HCT116 (cell line): ENCODE measurements at regions not wholly inside any gene's neighbourhood (a gene's known extent, or its start where the extent isn't known, plus 50 kb on each side); places are given as distances from the start of the nearest gene placed in this dataset.
"Not testable (repeated sequence)": the region's sequence is repeated elsewhere in the genome, so short reads cannot be mapped to it uniquely, and the experiment has no call there.

Source experiments
- ATAC-seq: fragments of 200-7000 bp; cut with Tn5 transposase; 2 replicates; pipeline ENCODE4 v1.9.1; 2020; ENCODE audit warnings: mild to moderate bottlenecking, moderate library complexity
- BruUV-seq: library from RNA; stranded (reverse); fragments of 400-500 nt; replicated peaks from 2 replicates; lab custom pipeline; 2021; lab: Mats Ljungman, UMichigan
- CTCF ChIA-PET: fragments of 300-600 bp; sonication (Branson Sonifier 250); formaldehyde crosslinking; loops from one replicate; lab custom pipeline; 2021; ENCODE audit warnings: antibody characterized with exemption; lab: Charles Lee
- POLR2A ChIA-PET: fragments of 300-600, 350-600 bp; sonication (Branson Sonifier 250); formaldehyde crosslinking; loops from one replicate; lab custom pipeline; 2021; ENCODE audit warnings: antibody characterized with exemption; lab: Charles Lee
- RAD21 ChIA-PET, 2 experiments: fragments of 300-600 bp; sonication (Branson Sonifier 250); formaldehyde crosslinking; loops; one replicate each; lab custom pipeline; 2023; ENCODE audit warnings: low total read pairs in 2 of 2; ENCODE audit not compliant: uncharacterized antibody in 2 of 2, unreplicated experiment in 2 of 2, low non-redundant PET in 1 of 2; lab: Charles Lee
- DNase-seq: peaks from one replicate; pipeline ENCODE4 v3.0.0-alpha.2; 2010; ENCODE audit warnings: low read depth, low spot score
- H2AFZ ChIP-seq: fragments of 200-600 bp; shearing (Covaris generic), sonication (generic); 2 replicates; pipeline ENCODE4 v1.6.1; 2017; ENCODE audit warnings: low read depth, mixed run types, mixed read lengths, antibody characterized with exemption, low read length; ENCODE audit not compliant: poor library complexity, severe bottlenecking
- H3K27ac ChIP-seq: 2 replicates; pipeline ENCODE4 v1.5.1; 2012; ENCODE audit warnings: low read depth, low read length
- H3K27me3 ChIP-seq: fragments of 200-600 bp; sonication (generic); 2 replicates; pipeline ENCODE4 v1.6.1; 2016; ENCODE audit warnings: mixed run types, low read length, mixed read lengths; ENCODE audit not compliant: insufficient read depth
- H3K36me3 ChIP-seq, 2 experiments: fragments of 200-500 bp in 1 of 2; fragments of 200-600 bp in 1 of 2; sonication (Bioruptor generic) in 1 of 2; sonication (generic) in 1 of 2; 2 replicates each; pipeline versions ENCODE4 v1.5.1 to v1.6.1; 2014 to 2016; ENCODE audit warnings: low read length in 2 of 2, inconsistent platforms in 1 of 2, mixed read lengths in 1 of 2, mixed run types in 1 of 2; ENCODE audit not compliant: insufficient read depth in 2 of 2, control insufficient read depth in 1 of 2
- H3K4me1 ChIP-seq, 2 experiments: fragments of 200-600 bp in 1 of 2; sonication (generic) in 1 of 2; 2 replicates each; pipeline versions ENCODE4 v1.5.1 to v1.6.1; 2012 to 2017; ENCODE audit warnings: low read length in 2 of 2, inconsistent platforms in 1 of 2, mild to moderate bottlenecking in 1 of 2, mixed read lengths in 1 of 2, mixed run types in 1 of 2, moderate library complexity in 1 of 2; ENCODE audit not compliant: insufficient read depth in 2 of 2, control insufficient read depth in 1 of 2
- H3K4me2 ChIP-seq: fragments of 200-600 bp; sonication (generic); 2 replicates; pipeline ENCODE4 v1.6.1; 2017; ENCODE audit warnings: mixed run types, low read length, mixed read lengths
- H3K4me3 ChIP-seq, 2 experiments: fragments of 200-600 bp in 1 of 2; sonication (generic) in 1 of 2; replicated peaks in 1 of 2; 2 replicates each; pipeline ENCODE4 v1.5.1; 2011 to 2016; ENCODE audit warnings: low read length in 2 of 2, control low read depth in 1 of 2, low read depth in 1 of 2, mild to moderate bottlenecking in 1 of 2, mixed read lengths in 1 of 2, mixed run types in 1 of 2
- H3K79me2 ChIP-seq: fragments of 200-600 bp; sonication (generic); 2 replicates; pipeline ENCODE4 v1.6.1; 2017; ENCODE audit warnings: mild to moderate bottlenecking, mixed run types, low read length, moderate library complexity, mixed read lengths; ENCODE audit not compliant: insufficient read depth
- H3K9ac ChIP-seq: fragments of 200-600 bp; sonication (generic); 2 replicates; pipeline ENCODE4 v1.6.1; 2016; ENCODE audit warnings: low read length, mixed read lengths
- H3K9me2 ChIP-seq: fragments of 200-600 bp; sonication (generic), shearing (Covaris generic); 2 replicates; pipeline ENCODE4 v1.6.1; 2017; ENCODE audit warnings: mixed run types, mild to moderate bottlenecking, moderate library complexity; ENCODE audit not compliant: insufficient read depth
- H3K9me3 ChIP-seq, 2 experiments: fragments of 200-500 bp in 1 of 2; fragments of 200-600 bp in 1 of 2; sonication (Bioruptor generic) in 1 of 2; sonication (generic) in 1 of 2; 2 replicates each; pipeline ENCODE4 v1.6.1; 2014 to 2017; ENCODE audit warnings: low read length in 2 of 2, mixed read lengths in 2 of 2, inconsistent platforms in 1 of 2, low read depth in 1 of 2, mild to moderate bottlenecking in 1 of 2, mixed run types in 1 of 2, moderate library complexity in 1 of 2; ENCODE audit not compliant: control insufficient read depth in 1 of 2, insufficient read depth in 1 of 2
- H4K20me1 ChIP-seq: fragments of 200-600 bp; sonication (generic), shearing (Covaris generic); 2 replicates; pipeline ENCODE4 v1.6.1; 2017; ENCODE audit warnings: mixed run types, mild to moderate bottlenecking, moderate library complexity; ENCODE audit not compliant: insufficient read depth
- intact Hi-C: fragments of 100-400 bp; cut with micrococcal nuclease; formaldehyde crosslinking; loops from 2 replicates; pipeline ENCODE4 v1.10.0; 2022

- H3K9me3 ChIP-seq, H3K79me2 ChIP-seq, H3K9me2 ChIP-seq, H3K4me1 ChIP-seq, intact Hi-C loops, RAD21 ChIA-PET, POLR2A ChIA-PET, BruUV-seq, H3K4me2 ChIP-seq, DNase-seq, H3K9ac ChIP-seq, H3K4me3 ChIP-seq, CTCF ChIA-PET, H3K27ac ChIP-seq, ATAC-seq, H3K27me3 ChIP-seq, H3K36me3 ChIP-seq, H4K20me1 ChIP-seq, H2AFZ ChIP-seq: not testable (repeated sequence)
These were observed 81.9 kb downstream of the PPIAL4C start for GRCh38 chr1:149665528-149665927.

DNA sequence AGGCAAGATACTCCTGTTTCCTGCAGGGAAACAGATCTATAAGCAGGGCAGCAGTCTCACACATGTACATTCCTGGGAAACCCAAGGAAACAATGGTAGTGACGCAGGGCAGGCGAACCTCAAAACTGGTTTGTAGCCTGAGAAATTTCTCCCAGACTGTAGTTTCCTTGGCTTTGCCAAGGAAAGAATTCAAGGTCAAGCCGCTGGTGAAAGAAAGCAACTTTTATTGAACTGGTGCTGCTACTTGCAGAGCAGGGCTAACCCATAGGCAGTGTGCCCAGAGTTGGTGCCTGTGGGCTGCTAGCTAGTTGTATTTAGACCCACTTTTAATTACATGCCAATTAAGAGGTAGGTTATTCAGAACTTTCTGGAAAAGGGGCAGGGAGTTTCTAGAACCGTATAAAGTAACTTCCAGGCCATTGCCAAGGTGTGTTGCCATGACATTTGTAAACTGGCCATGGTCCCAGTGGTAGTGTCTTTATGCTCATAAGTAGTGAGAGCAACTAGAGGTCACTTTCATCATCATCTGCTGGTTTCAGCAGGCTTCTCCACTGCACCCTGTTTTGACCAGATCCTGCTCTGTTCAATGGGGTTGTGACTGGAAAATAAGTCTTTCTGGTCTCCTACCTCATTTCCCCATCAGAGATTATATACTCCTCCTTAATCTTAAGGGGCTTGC is 89.7 kb downstream of the PPIAL4C start:
- POLR2A ChIA-PET, H3K4me3 ChIP-seq, H3K27ac ChIP-seq, CTCF ChIA-PET, ATAC-seq, RAD21 ChIA-PET, H2AFZ ChIP-seq, H3K79me2 ChIP-seq, H3K4me1 ChIP-seq, DNase-seq, H3K9me2 ChIP-seq, H3K9me3 ChIP-seq, BruUV-seq, H3K36me3 ChIP-seq, H3K27me3 ChIP-seq, H3K4me2 ChIP-seq, H3K9ac ChIP-seq, intact Hi-C loops, H4K20me1 ChIP-seq: not testable (repeated sequence)

GRCh38 chr1:149674921-149675320 is 91.3 kb downstream of the PPIAL4C start:
- DNase-seq, BruUV-seq, H3K9me2 ChIP-seq, H3K9ac ChIP-seq, H3K4me3 ChIP-seq, H3K4me1 ChIP-seq, H2AFZ ChIP-seq, H3K36me3 ChIP-seq, H3K27me3 ChIP-seq, RAD21 ChIA-PET, H3K27ac ChIP-seq, CTCF ChIA-PET, ATAC-seq, H3K9me3 ChIP-seq, H4K20me1 ChIP-seq, POLR2A ChIA-PET, H3K4me2 ChIP-seq, H3K79me2 ChIP-seq, intact Hi-C loops: not testable (repeated sequence)

GRCh38 chr1:149677359-149677758 is 93.7 kb downstream of the PPIAL4C start:
- POLR2A ChIA-PET, H3K79me2 ChIP-seq, DNase-seq, H3K4me2 ChIP-seq, H3K9me2 ChIP-seq, H4K20me1 ChIP-seq, H3K4me3 ChIP-seq, RAD21 ChIA-PET, ATAC-seq, H3K27ac ChIP-seq, CTCF ChIA-PET, H3K9me3 ChIP-seq, H2AFZ ChIP-seq, H3K4me1 ChIP-seq, H3K9ac ChIP-seq, H3K27me3 ChIP-seq, intact Hi-C loops, H3K36me3 ChIP-seq, BruUV-seq: not testable (repeated sequence)
